ENCODE measurements at regions not wholly inside any gene's neighbourhood (a gene's known extent, or its start where the extent isn't known, plus 50 kb on each side); places are given as distances from the start of the nearest gene placed in this dataset.

GRCh38 chr2:228269351-228269750 is 87.9 kb upstream of the SPHKAP start:
- DNase-seq = no peak

- peak; percentile 8 for DNase-seq
Measured at GRCh38 chr2:228268756-228269155, 87.3 kb upstream of the SPHKAP start.

- no peak for DNase-seq
Measured at GRCh38 chr2:228268301-228268700, 86.8 kb upstream of the SPHKAP start.

GRCh38 chr2:228263156-228263555 is 81.7 kb upstream of the SPHKAP start:
- DNase-seq = no peak

- no peak for DNase-seq
Measured at GRCh38 chr2:228261546-228261945, 80.1 kb upstream of the SPHKAP start.

- DNase-seq = no peak
Measured at GRCh38 chr2:228257379-228257778, 75.9 kb upstream of the SPHKAP start.

GRCh38 chr2:228253752-228254151 is 72.3 kb upstream of the SPHKAP start:
- no peak for DNase-seq

GRCh38 chr2:228247335-228247734 is 65.8 kb upstream of the SPHKAP start:
- DNase-seq = no peak

- DNase-seq = no peak
Measured at GRCh38 chr2:228245601-228246000, 64.1 kb upstream of the SPHKAP start.

GRCh38 chr2:228242591-228242990 is 61.1 kb upstream of the SPHKAP start:
- DNase-seq = no peak

- no peak for DNase-seq
Measured at GRCh38 chr2:228239907-228240561, 58.5 kb upstream of the SPHKAP start.

GRCh38 chr2:228239207-228239906 is 57.9 kb upstream of the SPHKAP start:
- DNase-seq = no peak
